ENCODE measurements at regions not wholly inside any gene's neighbourhood (a gene's known extent, or its start where the extent isn't known, plus 50 kb on each side); places are given as distances from the start of the nearest gene placed in this dataset.

DNA sequence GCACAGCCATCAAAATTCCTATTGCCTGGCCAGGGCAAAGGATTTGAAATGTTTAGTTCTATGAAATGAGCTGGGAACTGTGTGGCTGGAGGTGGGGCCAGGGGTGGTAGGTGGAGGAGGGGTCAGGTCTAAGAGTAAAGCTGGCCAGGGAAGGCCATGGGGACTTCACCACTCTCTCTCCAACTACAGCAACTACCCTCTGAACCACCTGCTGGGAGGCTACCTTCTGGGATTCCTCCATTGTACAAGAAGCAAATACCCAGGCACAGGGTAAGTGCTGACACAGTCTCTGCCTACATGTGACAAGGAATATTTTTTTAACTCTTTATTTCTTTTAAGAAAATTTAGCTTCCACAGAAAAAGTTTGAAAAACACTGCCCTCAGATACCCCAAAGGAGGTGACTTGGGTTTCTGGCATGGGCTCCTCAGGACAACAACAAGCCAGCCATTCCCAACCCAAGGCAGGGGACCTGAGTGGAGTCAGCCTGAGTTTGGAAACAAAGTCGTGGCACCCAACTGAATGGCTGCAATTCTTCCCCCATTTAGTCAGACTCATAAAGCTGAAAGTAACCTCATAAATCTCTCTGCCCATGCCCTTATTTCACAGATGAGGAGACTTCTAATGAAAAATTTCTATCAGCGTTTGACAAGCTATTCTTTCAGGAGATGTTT is 593.8 kb upstream of the DIPK2B start:
- peaks cover 1% of the 10 kb centered on the region for H3K4me1 ChIP-seq (ENCODE audit: control insufficient read depth, extremely low read depth, insufficient read depth, low read length)
- DNase-seq (ENCODE audit: low read depth, low spot score) = no peak
- H3K27ac ChIP-seq (ENCODE audit: insufficient read depth, low read depth, low read length) = no peak overlapping the region
- no peaks in the 10 kb centered on the region for H3K27me3 ChIP-seq (ENCODE audit: control insufficient read depth in 2 of 2, insufficient read depth in 2 of 2, low read length in 2 of 2)
- H3K9me1 ChIP-seq (replicated peaks; ENCODE audit: control insufficient read depth, extremely low read depth, insufficient read depth, low read length) = no peaks in the 10 kb centered on the region
- H3K4me2 ChIP-seq (ENCODE audit: insufficient read depth, low read length) = no peak overlapping the region
- dilution Hi-C loops (cut with MboI; ENCODE audit: extremely low pct_ligation_motif_present, low sequenced_read_pairs) = no loop called here
- peaks cover 32% of the 10 kb centered on the region for H3K79me2 ChIP-seq (ENCODE audit: control insufficient read depth, insufficient read depth, low read length)
- TF ChIP-seq, protein P1, sequence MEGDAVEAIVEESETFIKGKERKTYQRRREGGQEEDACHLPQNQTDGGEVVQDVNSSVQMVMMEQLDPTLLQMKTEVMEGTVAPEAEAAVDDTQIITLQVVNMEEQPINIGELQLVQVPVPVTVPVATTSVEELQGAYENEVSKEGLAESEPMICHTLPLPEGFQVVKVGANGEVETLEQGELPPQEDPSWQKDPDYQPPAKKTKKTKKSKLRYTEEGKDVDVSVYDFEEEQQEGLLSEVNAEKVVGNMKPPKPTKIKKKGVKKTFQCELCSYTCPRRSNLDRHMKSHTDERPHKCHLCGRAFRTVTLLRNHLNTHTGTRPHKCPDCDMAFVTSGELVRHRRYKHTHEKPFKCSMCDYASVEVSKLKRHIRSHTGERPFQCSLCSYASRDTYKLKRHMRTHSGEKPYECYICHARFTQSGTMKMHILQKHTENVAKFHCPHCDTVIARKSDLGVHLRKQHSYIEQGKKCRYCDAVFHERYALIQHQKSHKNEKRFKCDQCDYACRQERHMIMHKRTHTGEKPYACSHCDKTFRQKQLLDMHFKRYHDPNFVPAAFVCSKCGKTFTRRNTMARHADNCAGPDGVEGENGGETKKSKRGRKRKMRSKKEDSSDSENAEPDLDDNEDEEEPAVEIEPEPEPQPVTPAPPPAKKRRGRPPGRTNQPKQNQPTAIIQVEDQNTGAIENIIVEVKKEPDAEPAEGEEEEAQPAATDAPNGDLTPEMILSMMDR (IDR thresholded peaks at IDR 0.05; ENCODE audit: extremely low read depth in 1 of 2, insufficient read depth in 1 of 2, low read depth in 1 of 2, low read length in 2 of 2) = no peak
- TF ChIP-seq GATA2 (IDR thresholded peaks at IDR 0.05; ENCODE audit: insufficient read depth, insufficient read length, low read depth, low read length) (no peak), FOS (IDR thresholded peaks at IDR 0.05; ENCODE audit: borderline replicate concordance, insufficient read depth, low read length) (no peak), MYC (IDR thresholded peaks at IDR 0.05; ENCODE audit: low read depth, low read length) (no peak), POLR2A (IDR thresholded peaks at IDR 0.05; ENCODE audit: low read depth, low read length) (no peak), JUN (IDR thresholded peaks at IDR 0.05; ENCODE audit: borderline replicate concordance, insufficient read depth, insufficient read length, low read depth) (no peak), POLR2AphosphoS5 (IDR thresholded peaks at IDR 0.05; ENCODE audit: insufficient read depth, low read depth, low read length) (no peak), EZH2 (IDR thresholded peaks at IDR 0.05; ENCODE audit: borderline replicate concordance, low read depth, low read length, severe bottlenecking) (no peak)
- TF ChIP-seq, protein P2, sequence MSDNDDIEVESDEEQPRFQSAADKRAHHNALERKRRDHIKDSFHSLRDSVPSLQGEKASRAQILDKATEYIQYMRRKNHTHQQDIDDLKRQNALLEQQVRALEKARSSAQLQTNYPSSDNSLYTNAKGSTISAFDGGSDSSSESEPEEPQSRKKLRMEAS (IDR thresholded peaks at IDR 0.05; ENCODE audit: insufficient read depth, insufficient read length) = no peak
- BruUV-seq (replicated peaks) = no TSS peak
- no peaks in the 10 kb centered on the region for H4K20me1 ChIP-seq (replicated peaks; ENCODE audit: control insufficient read depth, extremely low read depth, insufficient read depth, low read length)
- no peak overlapping the region for H2AFZ ChIP-seq (ENCODE audit: low read depth, low read length)
- ChIA-PET CTCF (interaction anchor here (0.5 to 1.5 kb wide), 3 partner anchors 8 to 582 kb away, joined by 3 to 4 read pairs (median 3); no protein-coding TSS in a partner anchor), POLR2A (interaction anchor here (0.7 kb wide), 1 partner anchor 25 kb away, joined by 3 read pairs; no protein-coding TSS in a partner anchor)
- no peak overlapping the region for H3K4me3 ChIP-seq (replicated peaks in 1 of 3; ENCODE audit: insufficient read depth in 1 of 3, low read depth in 1 of 3, low read length in 3 of 3)
- H3K9me3 ChIP-seq (replicated peaks; ENCODE audit: control insufficient read depth, insufficient read depth, low read length) = no peaks in the 10 kb centered on the region
- H3K9ac ChIP-seq (replicated peaks; ENCODE audit: extremely low read depth, insufficient read depth, low read length) = no peak overlapping the region
- H3K36me3 ChIP-seq (ENCODE audit: control insufficient read depth in 2 of 2, extremely low read depth in 1 of 2, insufficient read depth in 2 of 2, low read length in 2 of 2) = no peaks in the 10 kb centered on the region
- intact Hi-C loops (cut with micrococcal nuclease) = no loop called here
- no peak for FAIRE-seq
